HEK293 (cell line): ENCODE measurements at regions not wholly inside any gene's neighbourhood (a gene's known extent, or its start where the extent isn't known, plus 50 kb on each side); places are given as distances from the start of the nearest gene placed in this dataset.

ENCODE experiments used
- ZNF350 ChIP-seq: fragments of 450-650 bp; formaldehyde crosslinking; IDR thresholded peaks from 2 replicates; pipeline ENCODE4 v1.5.0; 2017; ENCODE audit warnings: missing biosample characterization, mild to moderate bottlenecking, missing genetic modification characterization
- TF ChIP-seq, protein P1 (sequence below): fragments of 450-650 bp; formaldehyde crosslinking; IDR thresholded peaks from 2 replicates; pipeline ENCODE4 v1.5.1; 2016; ENCODE audit warnings: missing biosample characterization, missing genetic modification characterization
- TF ChIP-seq, protein P2 (sequence below): fragments of 450-650 bp; formaldehyde crosslinking; IDR thresholded peaks from 2 replicates; pipeline ENCODE4 v1.5.1; 2016; ENCODE audit warnings: missing biosample characterization, missing genetic modification characterization

DNA sequence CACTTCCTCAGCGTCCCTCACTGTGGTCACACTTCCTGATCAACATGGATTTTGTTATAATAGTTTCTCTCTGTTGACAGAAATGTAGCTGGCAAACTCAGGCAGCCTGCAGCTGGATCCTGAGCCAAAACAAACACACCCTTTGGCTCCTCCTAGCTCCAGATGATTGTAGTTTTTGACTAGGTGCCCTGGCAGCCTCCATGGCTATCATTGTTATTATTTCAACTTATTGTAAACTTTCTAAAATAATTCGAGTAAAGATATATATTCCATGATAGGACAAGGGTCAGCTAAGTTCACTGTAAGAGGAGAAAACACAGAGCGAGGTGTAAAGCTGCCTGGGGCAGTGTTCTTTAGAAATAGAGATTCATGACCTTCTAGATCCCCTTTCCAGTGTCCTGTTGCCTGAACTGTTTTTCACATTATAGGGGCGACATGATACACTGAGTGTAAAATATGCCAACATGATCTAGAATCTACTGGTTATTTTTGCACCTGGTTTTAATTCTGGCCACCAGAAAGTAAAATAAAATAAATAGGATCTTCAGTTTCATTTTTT lies 98.2 kb upstream of the HDGFL1 start:
- TF ChIP-seq, protein P1, sequence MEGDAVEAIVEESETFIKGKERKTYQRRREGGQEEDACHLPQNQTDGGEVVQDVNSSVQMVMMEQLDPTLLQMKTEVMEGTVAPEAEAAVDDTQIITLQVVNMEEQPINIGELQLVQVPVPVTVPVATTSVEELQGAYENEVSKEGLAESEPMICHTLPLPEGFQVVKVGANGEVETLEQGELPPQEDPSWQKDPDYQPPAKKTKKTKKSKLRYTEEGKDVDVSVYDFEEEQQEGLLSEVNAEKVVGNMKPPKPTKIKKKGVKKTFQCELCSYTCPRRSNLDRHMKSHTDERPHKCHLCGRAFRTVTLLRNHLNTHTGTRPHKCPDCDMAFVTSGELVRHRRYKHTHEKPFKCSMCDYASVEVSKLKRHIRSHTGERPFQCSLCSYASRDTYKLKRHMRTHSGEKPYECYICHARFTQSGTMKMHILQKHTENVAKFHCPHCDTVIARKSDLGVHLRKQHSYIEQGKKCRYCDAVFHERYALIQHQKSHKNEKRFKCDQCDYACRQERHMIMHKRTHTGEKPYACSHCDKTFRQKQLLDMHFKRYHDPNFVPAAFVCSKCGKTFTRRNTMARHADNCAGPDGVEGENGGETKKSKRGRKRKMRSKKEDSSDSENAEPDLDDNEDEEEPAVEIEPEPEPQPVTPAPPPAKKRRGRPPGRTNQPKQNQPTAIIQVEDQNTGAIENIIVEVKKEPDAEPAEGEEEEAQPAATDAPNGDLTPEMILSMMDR (tag by site-specific recombination): peak; percentile 13; the same call in 1 of the 2 replicates
- TF ChIP-seq ZNF350: no peak
- TF ChIP-seq, protein P2, sequence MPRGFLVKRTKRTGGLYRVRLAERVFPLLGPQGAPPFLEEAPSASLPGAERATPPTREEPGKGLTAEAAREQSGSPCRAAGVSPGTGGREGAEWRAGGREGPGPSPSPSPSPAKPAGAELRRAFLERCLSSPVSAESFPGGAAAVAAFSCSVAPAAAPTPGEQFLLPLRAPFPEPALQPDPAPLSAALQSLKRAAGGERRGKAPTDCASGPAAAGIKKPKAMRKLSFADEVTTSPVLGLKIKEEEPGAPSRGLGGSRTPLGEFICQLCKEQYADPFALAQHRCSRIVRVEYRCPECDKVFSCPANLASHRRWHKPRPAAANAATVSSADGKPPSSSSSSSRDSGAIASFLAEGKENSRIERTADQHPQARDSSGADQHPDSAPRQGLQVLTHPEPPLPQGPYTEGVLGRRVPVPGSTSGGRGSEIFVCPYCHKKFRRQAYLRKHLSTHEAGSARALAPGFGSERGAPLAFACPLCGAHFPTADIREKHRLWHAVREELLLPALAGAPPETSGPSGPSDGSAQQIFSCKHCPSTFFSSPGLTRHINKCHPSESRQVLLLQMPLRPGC: no peak
